ENCODE measurements at regions not wholly inside any gene's neighbourhood (a gene's known extent, or its start where the extent isn't known, plus 50 kb on each side); places are given as distances from the start of the nearest gene placed in this dataset.
"Not testable (repeated sequence)": the region's sequence is repeated elsewhere in the genome, so short reads cannot be mapped to it uniquely, and the experiment has no call there.

DNA sequence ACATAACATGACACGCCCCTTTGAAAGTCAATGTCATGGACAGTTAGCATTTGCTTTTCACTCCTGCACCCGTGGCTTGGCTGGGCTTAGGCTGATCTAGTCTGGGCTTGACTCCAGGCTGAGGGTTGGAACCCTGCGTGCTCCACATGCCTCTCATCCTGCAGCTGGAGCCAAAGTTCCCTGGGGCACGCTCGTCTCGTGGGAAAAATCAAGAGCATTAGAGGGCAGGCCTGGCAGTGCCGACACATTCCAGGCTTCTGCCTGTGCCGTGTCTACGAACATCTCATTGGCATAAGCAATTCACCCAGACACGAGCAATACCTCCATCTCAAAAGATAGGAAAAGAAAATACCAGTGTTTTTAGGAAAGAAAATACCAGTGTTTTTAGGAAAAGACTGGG, 342.7 kb upstream of the SULF2 start:
- TF ChIP-seq BHLHE40 (IDR thresholded peaks at IDR 0.05; ENCODE audit: borderline replicate concordance); FOXK2 (IDR thresholded peaks at IDR 0.05): not testable (repeated sequence)
- TF ChIP-seq, protein P1, sequence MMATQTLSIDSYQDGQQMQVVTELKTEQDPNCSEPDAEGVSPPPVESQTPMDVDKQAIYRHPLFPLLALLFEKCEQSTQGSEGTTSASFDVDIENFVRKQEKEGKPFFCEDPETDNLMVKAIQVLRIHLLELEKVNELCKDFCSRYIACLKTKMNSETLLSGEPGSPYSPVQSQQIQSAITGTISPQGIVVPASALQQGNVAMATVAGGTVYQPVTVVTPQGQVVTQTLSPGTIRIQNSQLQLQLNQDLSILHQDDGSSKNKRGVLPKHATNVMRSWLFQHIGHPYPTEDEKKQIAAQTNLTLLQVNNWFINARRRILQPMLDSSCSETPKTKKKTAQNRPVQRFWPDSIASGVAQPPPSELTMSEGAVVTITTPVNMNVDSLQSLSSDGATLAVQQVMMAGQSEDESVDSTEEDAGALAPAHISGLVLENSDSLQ (IDR thresholded peaks at IDR 0.05), result not testable (repeated sequence)

Measured in HEK293T (cell line).